GM18519 (cell line): ENCODE measurements at regions not wholly inside any gene's neighbourhood (a gene's known extent, or its start where the extent isn't known, plus 50 kb on each side); places are given as distances from the start of the nearest gene placed in this dataset.
"Not testable (repeated sequence)": the region's sequence is repeated elsewhere in the genome, so short reads cannot be mapped to it uniquely, and the experiment has no call there.

ENCODE experiments used
- ATAC-seq: cut with Tn5 transposase; IDR thresholded peaks from one replicate; pipeline ENCODE4 v1.9.1; 2021; ENCODE audit warnings: mild to moderate bottlenecking, moderate library complexity; ENCODE audit not compliant: unreplicated experiment, low FRiP score

- no peak for ATAC-seq
Observed at GRCh38 chr1:208461680-208462079, 217.5 kb upstream of the PLXNA2 start.

GRCh38 chr1:208462761-208463160, 218.6 kb upstream of the PLXNA2 start:
- no peak for ATAC-seq

GRCh38 chr1:208465266-208465665, 221.1 kb upstream of the PLXNA2 start:
- no peak for ATAC-seq

GRCh38 chr1:208465786-208466590, 221.8 kb upstream of the PLXNA2 start:
- ATAC-seq = no peak

GRCh38 chr1:208467151-208467780, 223.1 kb upstream of the PLXNA2 start:
- no peak for ATAC-seq

- no peak for ATAC-seq
Observed at GRCh38 chr1:208475449-208475848, 231.3 kb upstream of the PLXNA2 start.

GRCh38 chr1:208475951-208476845, 232.0 kb upstream of the PLXNA2 start:
- ATAC-seq = no peak

GRCh38 chr1:208476846-208477170, 232.6 kb upstream of the PLXNA2 start:
- no peak for ATAC-seq

GRCh38 chr1:208479435-208479834, 235.3 kb upstream of the PLXNA2 start:
- ATAC-seq = no peak

GRCh38 chr1:208485512-208485911, 241.3 kb upstream of the PLXNA2 start:
- ATAC-seq = no peak

- ATAC-seq = no peak
Observed at GRCh38 chr1:208486677-208487076, 242.5 kb upstream of the PLXNA2 start.

- not testable (repeated sequence) for ATAC-seq
Observed at GRCh38 chr1:208488432-208488831, 244.2 kb upstream of the PLXNA2 start.

- ATAC-seq = no peak
Observed at GRCh38 chr1:208496467-208497371, 252.5 kb upstream of the PLXNA2 start.

GRCh38 chr1:208497866-208498541, 253.8 kb upstream of the PLXNA2 start:
- ATAC-seq = no peak

- ATAC-seq = no peak
Observed at GRCh38 chr1:208499026-208499425, 254.8 kb upstream of the PLXNA2 start.

- ATAC-seq = no peak
Observed at GRCh38 chr1:208499601-208500000, 255.4 kb upstream of the PLXNA2 start.

- no peak for ATAC-seq
Observed at GRCh38 chr1:208500375-208500774, 256.2 kb upstream of the PLXNA2 start.

GRCh38 chr1:208501542-208501941, 257.4 kb upstream of the PLXNA2 start:
- ATAC-seq = no peak

GRCh38 chr1:208503787-208504186, 259.6 kb upstream of the PLXNA2 start:
- ATAC-seq = no peak

GRCh38 chr1:208506812-208507211, 262.6 kb upstream of the PLXNA2 start:
- ATAC-seq = no peak
